Tibial artery (tissue), 4 donors: ENCODE measurements at regions not wholly inside any gene's neighbourhood (a gene's known extent, or its start where the extent isn't known, plus 50 kb on each side); places are given as distances from the start of the nearest gene placed in this dataset.
"Not testable (repeated sequence)": the region's sequence is repeated elsewhere in the genome, so short reads cannot be mapped to it uniquely, and the experiment has no call there.

Source experiments
- DNase-seq, 2 donors: peaks; one replicate each; pipeline ENCODE4 v3.0.0-alpha.2; 2019
- H3K27ac ChIP-seq, 2 donors: fragments of 200-600 bp; sonication (generic) in 1 of 2; 1 replicate in 1 of 2; 2 replicates in 1 of 2; pipeline ENCODE4 v1.5.1; 2018 to 2019; ENCODE audit warnings: mild to moderate bottlenecking in 1 of 2
- H3K27me3 ChIP-seq, 2 donors: fragments of 200-600 bp; sonication (generic) in 1 of 2; one replicate each; pipeline versions ENCODE4 v1.5.1 to v1.6.0; 2016 to 2019
- H3K36me3 ChIP-seq, 3 donors: fragments of 200-600 bp; sonication (generic) in 2 of 3; one replicate each; pipeline ENCODE4 v1.5.1; 2016 to 2019; ENCODE audit warnings: mild to moderate bottlenecking in 2 of 3
- H3K4me1 ChIP-seq, 4 donors: fragments of 200-600 bp; sonication (generic) in 2 of 4; 1 replicate in 3 of 4; 2 replicates in 1 of 4; pipeline ENCODE4 v1.5.1; 2016 to 2019
- H3K4me3 ChIP-seq, 2 donors: fragments of 200-600 bp; sonication (generic) in 1 of 2; 1 replicate in 1 of 2; 2 replicates in 1 of 2; pipeline ENCODE4 v1.5.1; 2018 to 2019; ENCODE audit warnings: mild to moderate bottlenecking in 2 of 2
- H3K9me3 ChIP-seq, 3 donors: fragments of 200-600 bp; sonication (generic) in 1 of 3; one replicate each; pipeline ENCODE4 v1.5.1; 2016 to 2019
- CTCF ChIP-seq, 2 experiments: fragments of 200-600 bp in 1 of 2; fragments of 450-650 bp in 1 of 2; IDR thresholded peaks; one replicate each; pipeline ENCODE4 v1.5.1; 2017 to 2019; ENCODE audit warnings: antibody characterized with exemption in 2 of 2, mild to moderate bottlenecking in 1 of 2, moderate library complexity in 1 of 2
- intact Hi-C: fragments of 100-400 bp; cut with DNase I; formaldehyde crosslinking; loops from one replicate; pipeline ENCODE4 v1.15.0; 2023; ENCODE audit warnings: low total_unique reads

GRCh38 chr2:212893216-212893615 lies 258.2 kb downstream of the IKZF2 start:
- H3K9me3 ChIP-seq = no peaks in the 10 kb centered on the region

DNA sequence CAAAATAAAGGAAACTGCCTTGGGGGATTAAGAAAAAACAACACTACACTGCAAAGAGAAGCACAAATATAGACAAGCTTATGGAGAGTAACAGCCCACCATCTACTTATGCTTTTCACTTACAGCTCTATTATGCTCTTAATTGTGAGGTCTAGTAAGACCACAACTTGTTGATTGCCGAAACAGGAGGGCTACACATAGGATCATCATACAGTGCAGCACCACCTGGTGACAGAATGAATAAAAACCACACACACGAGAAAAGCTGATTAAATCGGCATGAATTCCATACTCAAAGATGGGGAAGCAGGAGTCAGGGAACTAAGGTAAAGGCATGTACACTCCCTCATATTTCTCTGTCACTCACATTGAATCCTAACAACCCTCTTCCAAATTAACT lies 259.2 kb downstream of the IKZF2 start:
- H3K4me3 ChIP-seq = no peak overlapping the region
- no peak overlapping the region for H3K27ac ChIP-seq
- no peaks in the 10 kb centered on the region for H3K27me3 ChIP-seq
- TF ChIP-seq CTCF (IDR thresholded peaks at IDR 0.05) = no peak
- intact Hi-C loops = loop anchor here (5.0 kb wide), 1 partner anchor 50 kb away; no protein-coding TSS in a partner anchor
- no peak for DNase-seq
- H3K4me1 ChIP-seq = no peaks in the 10 kb centered on the region
- no peaks in the 10 kb centered on the region for H3K36me3 ChIP-seq
- no peaks in the 10 kb centered on the region for H3K9me3 ChIP-seq

More at GRCh38 chr2:212893216-212893615, 258.2 kb downstream of the IKZF2 start:
- DNase-seq = no peak
- TF ChIP-seq CTCF (IDR thresholded peaks at IDR 0.05) = no peak
- Histone ChIP-seq H3K4me3 (no peak overlapping the region), H3K36me3 (no peaks in the 10 kb centered on the region), H3K27me3 (no peaks in the 10 kb centered on the region), H3K4me1 (no peaks in the 10 kb centered on the region), H3K27ac (no peak overlapping the region)
- intact Hi-C loops = loop anchor here (5.0 kb wide), 1 partner anchor 51 kb away; no protein-coding TSS in a partner anchor

GRCh38 chr2:212891580-212891979 lies 259.8 kb downstream of the IKZF2 start:
- Histone ChIP-seq H3K27me3 (no peaks in the 10 kb centered on the region), H3K36me3 (no peaks in the 10 kb centered on the region), H3K4me3 (no peak overlapping the region), H3K27ac (no peak overlapping the region), H3K4me1 (no peaks in the 10 kb centered on the region), H3K9me3 (no peaks in the 10 kb centered on the region)
- intact Hi-C loops = loop anchor here (5.0 kb wide), 1 partner anchor 49 kb away; no protein-coding TSS in a partner anchor
- no peak for TF ChIP-seq CTCF (IDR thresholded peaks at IDR 0.05)
- DNase-seq = no peak

- H3K27me3 ChIP-seq = no peaks in the 10 kb centered on the region
- TF ChIP-seq CTCF (IDR thresholded peaks at IDR 0.05) = no peak
- no peak for DNase-seq
- intact Hi-C loops = no loop called here
- H3K9me3 ChIP-seq = no peaks in the 10 kb centered on the region
- H3K27ac ChIP-seq = no peak overlapping the region
- H3K4me3 ChIP-seq = no peak overlapping the region
- H3K4me1 ChIP-seq = no peaks in the 10 kb centered on the region
- no peaks in the 10 kb centered on the region for H3K36me3 ChIP-seq
These were observed 268.8 kb downstream of the IKZF2 start for GRCh38 chr2:212882626-212883025.

GRCh38 chr2:212876556-212876955 lies 274.9 kb downstream of the IKZF2 start:
- H3K27ac ChIP-seq, H3K36me3 ChIP-seq, intact Hi-C loops, H3K4me3 ChIP-seq, H3K4me1 ChIP-seq, H3K27me3 ChIP-seq, DNase-seq: not testable (repeated sequence)
- peaks cover 0 to 11% (median 0%) of the 10 kb centered on the region in 3 donors for H3K9me3 ChIP-seq

DNA sequence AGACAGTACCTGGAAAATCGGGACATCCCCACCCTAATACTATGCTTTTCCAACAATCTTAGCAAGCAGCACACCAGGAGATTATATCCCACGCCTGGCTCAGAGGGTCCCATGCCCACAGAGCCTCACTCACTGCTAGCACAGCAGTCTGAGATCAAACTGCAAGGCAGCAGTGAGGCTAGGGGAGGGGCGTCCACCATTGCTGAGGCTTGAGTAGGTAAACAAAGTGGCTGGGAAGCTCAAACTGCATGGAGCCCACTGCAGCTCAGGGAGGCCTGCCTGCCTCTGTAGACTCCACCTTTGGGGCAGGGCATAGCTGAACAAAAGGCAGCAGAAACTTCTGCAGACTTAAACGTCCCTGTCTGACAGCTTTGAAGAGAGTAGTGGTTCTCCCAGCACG lies 275.5 kb downstream of the IKZF2 start:
- H3K36me3 ChIP-seq, H3K4me1 ChIP-seq, DNase-seq, H3K4me3 ChIP-seq, H3K27me3 ChIP-seq, intact Hi-C loops, H3K27ac ChIP-seq: not testable (repeated sequence)
- peaks cover 0 to 11% (median 0%) of the 10 kb centered on the region in 3 donors for H3K9me3 ChIP-seq

DNA sequence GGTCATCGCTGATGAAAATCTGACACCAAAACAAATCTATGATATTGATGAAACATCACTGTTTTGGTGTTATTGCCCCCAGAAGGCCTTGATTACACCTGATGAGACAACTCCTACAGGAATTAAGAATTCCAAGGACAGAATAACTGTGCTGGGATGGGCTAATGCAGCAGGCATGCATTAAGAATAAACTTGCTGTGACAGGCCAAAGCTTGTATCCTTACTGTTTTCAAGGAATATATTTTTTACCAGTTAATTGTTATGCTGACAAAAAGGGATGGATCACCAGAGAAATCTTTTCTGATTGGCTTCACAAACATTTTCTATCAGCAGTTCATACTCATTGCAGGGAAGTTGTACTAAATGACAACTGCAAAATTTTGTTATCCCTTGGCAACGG lies 278.2 kb downstream of the IKZF2 start:
- intact Hi-C loops = no loop called here
- Histone ChIP-seq H3K4me3 (no peak overlapping the region), H3K27ac (no peak overlapping the region), H3K36me3 (no peaks in the 10 kb centered on the region), H3K9me3 (peaks cover 0 to 11% (median 0%) of the 10 kb centered on the region in 3 donors), H3K27me3 (no peaks in the 10 kb centered on the region), H3K4me1 (no peaks in the 10 kb centered on the region)
- DNase-seq = no peak
- no peak for TF ChIP-seq CTCF (IDR thresholded peaks at IDR 0.05)
